ENCODE measurements at regions not wholly inside any gene's neighbourhood (a gene's known extent, or its start where the extent isn't known, plus 50 kb on each side); places are given as distances from the start of the nearest gene placed in this dataset.
A peak's percentile ranks its signal among the peaks of the same experiment; 100 is the strongest.
"Not testable (repeated sequence)": the region's sequence is repeated elsewhere in the genome, so short reads cannot be mapped to it uniquely, and the experiment has no call there.

DNA sequence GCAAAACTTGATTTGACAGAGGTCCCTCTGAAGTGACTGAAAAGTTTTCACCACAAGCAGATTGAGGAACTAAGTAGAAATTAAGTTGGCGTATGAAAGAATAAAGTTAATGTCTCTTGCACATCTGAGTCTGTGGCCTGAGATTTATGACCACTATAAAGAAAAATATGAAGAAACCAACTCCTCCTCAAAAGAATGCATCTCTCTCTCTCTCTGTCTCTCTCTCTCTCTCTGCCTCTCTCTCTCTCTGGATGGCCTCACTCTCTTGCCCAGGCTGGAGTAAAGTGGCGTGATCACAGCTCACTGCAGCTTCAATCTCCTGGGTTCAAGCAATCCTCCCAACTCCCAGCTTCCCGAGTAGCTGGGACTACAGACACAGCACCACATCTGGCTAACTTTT is 55.2 kb downstream of the RPL22L1 start:
- no peak for DNase-seq

DNA sequence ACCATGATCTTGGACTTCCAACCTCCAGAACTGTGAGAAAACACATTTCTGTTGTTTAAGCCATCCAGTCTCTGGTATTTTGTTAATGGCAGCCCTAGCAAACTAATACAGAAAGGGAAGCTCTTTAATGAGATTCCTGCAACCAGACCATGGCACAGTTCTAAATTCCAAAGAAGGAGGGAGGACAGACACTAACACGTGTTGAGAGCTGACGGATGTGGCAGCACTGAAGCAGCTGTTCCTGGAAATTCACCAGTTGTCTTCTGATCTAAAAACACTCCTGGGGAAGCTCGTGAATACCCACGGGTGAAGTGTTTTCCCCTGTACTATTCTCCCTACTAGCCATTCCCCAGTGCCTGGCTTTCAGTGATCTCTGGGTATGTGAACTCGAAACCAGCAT is 56.7 kb downstream of the RPL22L1 start:
- no peak for DNase-seq

GRCh38 chr3:170811928-170812591 is 57.9 kb downstream of the RPL22L1 start:
- DNase-seq, result peak; percentile 79

DNA sequence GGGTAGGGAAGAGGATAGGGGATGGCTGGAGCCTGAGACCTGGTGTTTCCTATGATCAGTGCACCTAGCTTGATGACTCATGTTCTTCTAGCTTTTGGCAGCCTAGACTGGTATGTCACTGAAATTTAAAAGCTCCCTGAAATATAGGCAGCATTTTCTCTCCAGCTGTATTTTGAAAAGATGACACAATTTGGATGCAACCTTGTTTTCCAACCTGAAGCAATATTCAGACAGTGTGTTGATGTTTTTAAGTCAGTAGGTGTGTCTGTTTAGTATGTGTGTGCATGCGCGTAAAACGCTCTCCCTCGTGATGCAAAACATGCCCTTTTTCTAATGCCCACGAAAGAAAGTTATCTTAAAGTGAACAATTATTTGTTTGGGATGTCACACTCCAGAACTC is 58.5 kb downstream of the RPL22L1 start:
- no peak for DNase-seq

DNA sequence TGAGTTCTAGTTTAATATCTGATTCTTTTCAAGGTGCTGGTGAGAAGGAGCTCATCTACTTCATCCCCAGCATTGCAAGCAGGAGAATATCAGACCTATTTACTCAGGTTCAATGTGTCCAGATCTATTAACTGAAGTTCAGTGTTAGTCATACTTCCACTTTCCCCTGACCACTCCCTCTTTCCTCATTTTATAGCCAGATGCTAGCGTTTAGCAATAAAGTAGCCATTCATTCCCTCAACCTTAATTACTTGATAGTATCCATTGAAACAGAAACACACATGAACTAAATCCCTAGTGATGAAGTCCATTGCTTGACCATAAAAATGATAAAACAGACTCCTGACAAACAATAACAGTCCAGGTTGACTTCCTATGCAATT is 60.0 kb downstream of the RPL22L1 start:
- DNase-seq, result no peak

- peak; percentile 3 for DNase-seq
Observed at GRCh38 chr3:170809007-170809974, 60.7 kb downstream of the RPL22L1 start.

GRCh38 chr3:170808041-170808440 is 62.0 kb downstream of the RPL22L1 start:
- DNase-seq, result no peak

DNA sequence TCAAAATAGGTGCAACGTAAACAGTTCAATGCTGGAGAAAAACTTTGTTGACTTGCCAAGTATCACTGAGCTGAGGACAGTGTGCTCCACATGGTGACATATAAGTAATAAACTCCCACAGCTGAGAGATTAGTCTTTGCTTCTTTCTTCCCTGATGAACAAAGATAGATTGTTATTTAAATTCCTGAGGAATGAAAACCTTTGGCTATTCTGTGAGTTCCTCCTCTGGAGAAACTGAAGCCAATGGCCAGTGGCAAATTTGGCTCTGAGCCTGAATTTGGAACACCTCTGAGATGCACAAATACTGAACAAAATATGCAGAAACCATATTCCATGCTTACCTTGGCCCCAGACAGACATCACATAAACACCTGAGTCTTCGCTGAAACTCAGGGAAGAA is 63.3 kb downstream of the RPL22L1 start:
- no peak for DNase-seq

DNA sequence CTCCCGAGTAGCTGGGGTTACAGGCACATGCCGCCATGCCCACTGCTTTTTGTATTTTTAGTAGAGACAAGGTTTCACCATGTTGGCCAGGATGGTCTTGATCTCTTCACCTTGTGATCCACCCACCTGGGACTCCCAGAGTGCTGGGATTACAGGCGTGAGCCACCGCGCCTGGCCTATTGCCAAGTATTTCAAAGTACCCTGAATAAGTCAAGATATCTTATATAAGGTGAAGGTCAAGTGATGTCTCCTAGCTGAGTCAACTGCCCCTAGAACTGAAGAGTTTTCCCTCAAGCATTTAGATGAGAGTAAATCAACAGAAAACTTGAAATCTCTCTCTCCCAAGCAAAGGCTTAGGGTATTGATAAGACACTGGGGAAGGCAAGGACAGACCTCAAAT is 63.9 kb downstream of the RPL22L1 start:
- DNase-seq, result no peak

DNA sequence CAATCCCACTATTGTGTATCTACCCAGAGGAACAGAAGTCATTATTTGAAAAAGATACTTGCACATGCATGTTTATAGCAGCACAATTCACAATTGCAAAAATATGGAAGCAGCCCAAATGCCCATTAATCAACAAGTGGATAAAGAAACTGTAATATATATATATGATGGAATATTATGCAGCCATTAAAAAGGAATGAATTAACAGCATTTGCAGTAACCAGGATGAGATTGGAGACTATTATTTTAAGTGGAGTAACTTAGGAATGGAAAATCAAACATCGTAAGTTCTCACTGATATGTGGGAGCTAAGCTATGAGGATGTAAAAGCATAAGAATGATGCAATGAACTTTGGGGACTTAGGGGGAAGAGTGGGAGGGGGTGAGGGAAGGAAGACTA is 64.7 kb downstream of the RPL22L1 start:
- not testable (repeated sequence) for DNase-seq

DNA sequence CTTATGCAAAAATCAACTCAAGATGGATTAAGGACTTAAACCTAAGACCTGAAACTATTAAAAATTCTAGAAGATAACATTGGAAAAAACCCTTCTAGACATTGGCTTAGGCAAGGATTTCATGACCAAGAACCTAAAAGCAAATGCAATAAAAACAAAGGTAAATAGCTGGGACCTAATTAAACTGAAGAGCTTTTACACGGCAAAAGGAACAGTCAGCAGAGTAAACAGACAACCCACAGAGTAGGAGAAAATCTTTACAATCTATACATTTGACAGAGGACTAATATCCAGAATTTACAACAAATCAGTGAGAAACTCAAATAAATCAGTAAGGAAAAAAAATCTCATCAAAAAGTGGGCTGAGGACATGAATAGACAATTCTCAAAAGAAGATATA is 65.4 kb downstream of the RPL22L1 start:
- DNase-seq, result not testable (repeated sequence)

GRCh38 chr3:170804078-170804477 is 65.9 kb downstream of the RPL22L1 start:
- no peak for DNase-seq

- no peak for DNase-seq
Observed at GRCh38 chr3:170802164-170803151, 67.5 kb downstream of the RPL22L1 start.

DNA sequence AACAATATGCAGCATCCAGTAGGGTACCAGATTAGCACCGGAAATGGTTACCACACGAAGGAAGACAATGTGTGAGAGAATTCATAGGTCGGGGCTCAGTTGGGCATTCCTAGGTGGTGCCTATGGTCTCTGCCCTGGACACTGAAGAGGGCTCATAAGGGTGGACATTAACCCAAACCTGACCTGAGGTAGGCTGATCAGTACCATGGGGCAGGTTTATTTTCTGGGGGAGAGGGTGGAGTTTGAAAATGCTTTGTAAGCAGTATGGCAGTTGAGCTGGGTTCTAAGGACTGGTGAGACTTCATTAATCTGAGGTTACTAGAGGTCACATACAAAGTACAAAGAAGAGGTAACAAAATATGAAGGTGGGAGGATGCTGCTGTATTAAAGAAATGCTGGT is 68.4 kb downstream of the RPL22L1 start:
- DNase-seq, result no peak

DNA sequence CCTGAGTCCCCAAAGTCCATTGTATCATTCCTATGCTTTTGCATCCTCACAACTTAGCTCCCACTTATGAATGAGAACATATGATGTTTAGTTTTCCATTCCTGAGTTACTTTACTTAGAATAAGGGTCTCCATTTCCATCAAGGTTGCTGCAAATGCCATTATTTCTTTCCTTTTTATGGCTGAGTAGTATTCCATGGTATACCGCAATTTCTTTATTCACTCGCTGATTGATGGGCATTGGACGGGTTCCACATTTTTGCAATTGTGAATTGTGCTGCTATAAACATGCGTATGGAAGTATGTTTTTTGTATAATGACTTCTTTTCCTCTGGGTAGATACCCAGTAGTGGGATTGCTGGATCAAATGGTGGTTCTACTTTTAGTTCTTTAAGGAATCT is 69.7 kb downstream of the RPL22L1 start:
- DNase-seq, result not testable (repeated sequence)

- DNase-seq, result no peak
Observed at GRCh38 chr3:170799009-170799408, 71.0 kb downstream of the RPL22L1 start.

DNA sequence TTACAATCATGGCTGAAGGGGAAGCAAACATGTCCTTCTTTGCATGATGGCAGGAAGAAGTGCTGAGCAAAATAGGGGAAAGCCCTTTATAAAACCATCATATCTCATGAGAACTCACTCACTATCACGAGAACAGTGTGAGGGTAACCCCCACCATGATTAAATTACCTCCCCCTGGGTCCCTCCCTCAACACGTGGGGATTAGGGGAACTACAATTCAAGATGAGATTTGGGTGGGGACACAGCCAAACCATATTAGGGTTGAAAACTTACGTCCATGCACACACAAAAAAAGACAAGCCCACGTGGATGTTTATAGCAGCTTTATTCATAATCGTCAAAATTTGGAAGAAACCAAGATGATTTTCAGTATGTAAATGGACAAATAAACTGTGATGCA is 72.3 kb downstream of the RPL22L1 start:
- DNase-seq, result no peak

DNA sequence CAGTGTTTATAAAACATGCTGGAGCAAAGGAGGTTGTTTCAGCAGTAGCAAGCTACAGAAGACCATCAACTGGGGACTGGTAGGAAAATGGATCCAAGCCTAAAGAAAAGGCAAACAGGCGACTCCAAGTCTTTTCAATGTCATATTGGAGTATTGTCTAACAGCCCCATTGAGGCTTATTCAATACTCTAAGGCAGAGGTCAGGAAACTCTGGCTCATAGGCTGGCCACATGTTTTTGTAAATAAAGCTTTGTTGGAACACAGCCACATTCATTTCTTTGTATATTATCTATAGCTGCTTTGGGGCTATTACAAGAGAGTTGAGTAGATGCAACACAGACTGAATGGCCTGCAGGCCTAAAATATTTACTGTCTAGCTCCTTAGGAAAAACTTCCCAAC is 77.5 kb downstream of the RPL22L1 start:
- no peak for DNase-seq

DNA sequence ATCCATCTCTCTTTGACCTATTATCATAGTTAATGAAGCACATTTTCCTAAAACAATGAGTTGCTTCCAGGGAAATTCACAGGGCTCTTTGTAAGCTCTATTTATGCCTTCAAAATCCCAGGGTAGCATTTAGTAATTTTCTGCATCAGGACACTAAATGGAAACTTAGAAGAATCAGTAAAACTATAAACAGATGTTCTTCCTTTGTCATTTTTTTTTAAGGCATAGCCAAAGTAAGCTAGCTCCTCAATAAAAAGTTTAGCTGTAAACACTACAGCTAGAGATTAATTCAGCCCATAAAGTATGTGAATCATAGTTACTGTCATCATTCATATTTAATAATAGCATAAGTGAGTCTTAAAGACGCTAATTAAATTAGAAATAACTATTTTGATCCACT is 79.3 kb downstream of the RPL22L1 start:
- no peak for DNase-seq

DNA sequence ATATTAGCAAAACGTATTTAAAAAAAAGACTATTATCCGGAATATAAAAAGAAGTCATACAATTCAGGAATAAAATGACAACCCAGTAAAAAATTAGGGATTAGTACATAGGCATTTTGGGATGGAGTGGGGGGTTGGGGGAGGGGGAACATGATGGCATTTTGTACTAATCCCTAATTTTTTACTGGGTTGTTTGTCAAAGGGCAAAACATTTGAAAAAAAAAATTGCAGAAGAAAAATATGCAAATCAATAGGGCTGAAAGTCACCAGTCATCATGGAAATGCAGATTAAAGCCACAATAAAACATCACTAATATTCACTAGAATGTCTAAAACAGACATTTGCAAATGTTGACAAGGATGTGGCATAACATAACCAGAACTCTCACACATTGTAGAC is 82.5 kb downstream of the RPL22L1 start:
- no peak for DNase-seq

DNA sequence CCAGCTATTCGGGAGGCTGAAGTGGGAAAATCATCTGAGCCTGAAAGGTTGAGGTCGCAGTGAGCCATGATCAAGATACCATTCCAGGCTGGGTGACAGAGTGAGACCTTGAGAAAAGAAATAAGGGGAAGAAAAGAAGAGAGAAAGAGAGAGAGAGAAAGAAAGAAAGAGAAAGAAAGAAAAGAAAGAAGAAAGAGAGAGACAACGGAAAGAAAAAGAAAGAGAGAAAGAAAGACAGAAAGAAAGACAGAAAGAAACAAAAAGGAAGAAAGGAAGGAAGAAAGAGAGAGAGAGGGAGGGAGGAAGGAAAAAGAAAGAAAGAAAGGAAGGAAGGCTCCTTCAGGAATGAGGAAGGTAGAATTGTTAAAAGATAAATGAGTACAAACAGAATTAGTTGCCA is 84.5 kb downstream of the RPL22L1 start:
- DNase-seq, result no peak

GRCh38 chr3:170784406-170784805 is 85.6 kb downstream of the RPL22L1 start:
- no peak for DNase-seq

DNA sequence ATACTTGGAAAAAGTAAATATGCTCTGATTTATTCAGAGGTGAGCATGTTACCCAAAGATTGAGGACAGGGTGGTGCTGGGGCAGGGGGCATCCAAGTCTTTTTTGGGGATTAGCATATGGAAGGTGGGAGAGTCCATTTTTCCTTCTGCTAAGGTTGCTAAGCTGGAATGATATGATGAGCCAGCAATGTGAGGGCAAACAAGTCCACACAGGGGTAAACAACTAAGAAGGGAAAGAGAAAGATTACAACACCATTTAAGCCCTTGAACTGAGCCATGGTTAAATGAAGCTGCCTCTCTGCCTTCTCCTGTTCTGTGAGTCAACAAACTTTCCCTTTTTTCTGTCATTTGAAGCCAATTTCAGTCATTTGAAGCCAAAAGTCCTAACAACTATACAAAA is 89.0 kb downstream of the RPL22L1 start:
- no peak for DNase-seq
